Kidney (tissue), 13 donors: ENCODE measurements at regions not wholly inside any gene's neighbourhood (a gene's known extent, or its start where the extent isn't known, plus 50 kb on each side); places are given as distances from the start of the nearest gene placed in this dataset.

Experiments
- DNase-seq, 5 donors: peaks; one replicate each; pipeline ENCODE4 v3.0.0-alpha.2; 2013 to 2020
- FAIRE-seq: peaks from 2 replicates; lab custom pipeline; 2012; peaks lifted over from hg19 to GRCh38; lab: Jason Lieb, UNC
- H3K27ac ChIP-seq, 2 donors: one replicate each; pipeline ENCODE4 v1.7.0; 2013; ENCODE audit warnings: low read depth in 2 of 2, low read length in 2 of 2, inconsistent platforms in 1 of 2
- H3K27me3 ChIP-seq: one replicate; pipeline ENCODE4 v1.7.1; 2013; ENCODE audit warnings: low read length, inconsistent platforms; ENCODE audit not compliant: control insufficient read depth, insufficient read depth
- H3K36me3 ChIP-seq, 3 donors: one replicate each; pipeline versions ENCODE4 v1.7.0 to v1.7.1; 2013; ENCODE audit warnings: low read length in 3 of 3, control low read depth in 1 of 3, inconsistent platforms in 1 of 3; ENCODE audit not compliant: insufficient read depth in 3 of 3, control insufficient read depth in 2 of 3
- H3K4me1 ChIP-seq, 3 donors: one replicate each; pipeline versions ENCODE4 v1.7.0 to v1.7.1; 2013; ENCODE audit warnings: low read length in 3 of 3, inconsistent platforms in 1 of 3, low read depth in 1 of 3; ENCODE audit not compliant: control insufficient read depth in 2 of 3, insufficient read depth in 2 of 3
- H3K4me3 ChIP-seq, 3 donors: one replicate each; pipeline versions ENCODE4 v1.7.0 to v1.8.1; 2013; ENCODE audit warnings: low read length in 3 of 3, control low read depth in 1 of 3, inconsistent platforms in 1 of 3
- H3K9ac ChIP-seq, 3 donors: one replicate each; pipeline versions ENCODE4 v1.7.0 to v1.7.1; 2013; ENCODE audit warnings: low read length in 3 of 3, control low read depth in 1 of 3, inconsistent platforms in 1 of 3
- H3K9me3 ChIP-seq, 3 donors: one replicate each; pipeline versions ENCODE4 v1.7.0 to v1.7.1; 2013; ENCODE audit warnings: low read length in 3 of 3, control low read depth in 1 of 3, inconsistent platforms in 1 of 3; ENCODE audit not compliant: control insufficient read depth in 2 of 3, insufficient read depth in 1 of 3
- intact Hi-C: fragments of 100-400 bp; cut with DNase I; formaldehyde crosslinking; loops from one replicate; pipeline ENCODE4 v1.11.1; 2022
- TF ChIP-seq, protein P1 (sequence below): IDR thresholded peaks from 3 replicates; pipeline ENCODE4 v1.5.1; 2012; ENCODE audit warnings: mild to moderate bottlenecking, moderate library complexity, borderline replicate concordance; ENCODE audit not compliant: insufficient read depth; ENCODE audit errors: extremely low read depth
- donor health status: control.
- donor health status: control.
- donor health status: control.
- donor health status: control.
- donor health status: control.
- donor health status: DM: yes; HTN: yes; CAD: no.
- donor health status: Normal renal cell carcinoma (clear cell type).

DNA sequence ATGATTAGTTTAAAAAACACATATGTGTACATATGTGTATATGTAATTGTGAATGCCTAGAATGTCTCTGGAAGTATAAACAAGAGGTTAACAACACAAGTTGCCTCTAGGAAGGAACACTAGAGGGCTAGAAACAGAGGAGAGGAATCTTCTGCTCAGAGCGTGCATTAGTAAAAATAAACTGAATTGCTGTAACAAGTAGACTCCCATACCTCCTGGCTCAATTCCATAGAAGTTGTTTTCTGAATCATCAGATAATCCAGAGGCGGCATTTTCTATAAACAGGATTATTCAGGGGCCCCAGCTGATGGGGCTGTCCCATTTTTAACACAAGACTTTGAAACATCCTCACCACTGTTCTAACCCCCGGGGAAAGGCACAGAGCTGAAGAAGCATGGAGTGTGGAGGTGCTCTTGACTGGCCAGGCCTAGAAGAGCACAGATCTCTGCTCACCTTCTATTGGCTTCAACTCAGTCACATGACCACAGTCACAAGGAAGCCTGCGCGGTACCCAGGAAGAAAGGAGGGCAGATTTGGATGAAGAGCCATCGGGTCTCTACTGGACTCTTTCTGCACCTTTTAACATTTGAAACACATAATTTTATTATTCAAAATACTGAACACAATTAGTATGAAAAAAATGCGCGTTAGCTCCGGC lies 145.7 kb downstream of the TLE3 start:
- H3K36me3 ChIP-seq: no peaks in the 10 kb centered on the region
- FAIRE-seq: no peak
- H3K4me1 ChIP-seq: no peaks in the 10 kb centered on the region
- intact Hi-C loops: no loop called here
- H3K9ac ChIP-seq: no peak overlapping the region
- no peak overlapping the region for H3K4me3 ChIP-seq
- TF ChIP-seq, protein P1, sequence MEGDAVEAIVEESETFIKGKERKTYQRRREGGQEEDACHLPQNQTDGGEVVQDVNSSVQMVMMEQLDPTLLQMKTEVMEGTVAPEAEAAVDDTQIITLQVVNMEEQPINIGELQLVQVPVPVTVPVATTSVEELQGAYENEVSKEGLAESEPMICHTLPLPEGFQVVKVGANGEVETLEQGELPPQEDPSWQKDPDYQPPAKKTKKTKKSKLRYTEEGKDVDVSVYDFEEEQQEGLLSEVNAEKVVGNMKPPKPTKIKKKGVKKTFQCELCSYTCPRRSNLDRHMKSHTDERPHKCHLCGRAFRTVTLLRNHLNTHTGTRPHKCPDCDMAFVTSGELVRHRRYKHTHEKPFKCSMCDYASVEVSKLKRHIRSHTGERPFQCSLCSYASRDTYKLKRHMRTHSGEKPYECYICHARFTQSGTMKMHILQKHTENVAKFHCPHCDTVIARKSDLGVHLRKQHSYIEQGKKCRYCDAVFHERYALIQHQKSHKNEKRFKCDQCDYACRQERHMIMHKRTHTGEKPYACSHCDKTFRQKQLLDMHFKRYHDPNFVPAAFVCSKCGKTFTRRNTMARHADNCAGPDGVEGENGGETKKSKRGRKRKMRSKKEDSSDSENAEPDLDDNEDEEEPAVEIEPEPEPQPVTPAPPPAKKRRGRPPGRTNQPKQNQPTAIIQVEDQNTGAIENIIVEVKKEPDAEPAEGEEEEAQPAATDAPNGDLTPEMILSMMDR: no peak
- no peaks in the 10 kb centered on the region for H3K9me3 ChIP-seq
- no peak for DNase-seq
- no peaks in the 10 kb centered on the region for H3K27me3 ChIP-seq
- no peak overlapping the region for H3K27ac ChIP-seq

DNA sequence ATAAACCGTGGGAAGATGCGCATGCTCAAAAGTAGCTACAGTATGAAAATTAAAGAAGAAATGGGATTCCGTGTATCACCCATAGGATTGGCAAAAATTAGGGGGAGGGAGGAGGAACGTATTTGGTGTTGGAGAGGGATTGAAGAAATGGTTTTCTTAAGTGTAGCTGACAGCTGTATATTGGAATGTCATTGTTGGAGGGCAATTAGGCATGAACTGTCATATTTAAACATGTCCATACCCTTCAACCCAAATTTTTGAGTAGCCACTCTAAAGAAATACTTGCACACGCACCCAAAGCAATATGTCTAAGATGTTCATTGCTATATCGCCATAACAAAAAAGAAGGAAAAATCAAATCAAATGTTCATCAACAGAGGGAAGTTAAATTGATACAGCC lies 144.7 kb downstream of the TLE3 start:
- no peaks in the 10 kb centered on the region for H3K9me3 ChIP-seq
- no peaks in the 10 kb centered on the region for H3K4me1 ChIP-seq
- TF ChIP-seq, protein P1: no peak
- H3K36me3 ChIP-seq: no peaks in the 10 kb centered on the region
- H3K9ac ChIP-seq: no peak overlapping the region
- H3K27me3 ChIP-seq: no peaks in the 10 kb centered on the region
- no peak overlapping the region for H3K4me3 ChIP-seq
- intact Hi-C loops: no loop called here
- FAIRE-seq (no peak), DNase-seq (no peak)
- H3K27ac ChIP-seq: no peak overlapping the region

DNA sequence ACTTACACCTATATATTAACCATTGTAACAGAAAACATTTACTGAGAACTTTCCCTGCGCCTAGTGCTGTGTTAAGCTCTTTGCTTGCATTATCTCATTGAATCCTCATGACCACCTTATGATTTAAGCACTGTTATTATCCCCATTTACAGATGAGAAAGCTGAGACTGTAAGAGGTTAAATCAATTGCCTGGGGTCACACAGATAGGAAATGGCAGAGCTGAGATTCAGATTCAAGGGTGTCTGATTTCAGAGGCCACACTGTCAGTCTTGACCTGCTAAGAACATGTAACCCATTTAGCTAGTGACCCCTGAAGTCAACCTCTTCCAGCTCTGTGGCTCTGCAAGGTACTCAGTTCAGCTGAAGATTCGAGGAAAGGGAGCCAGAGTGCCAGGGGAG lies 143.9 kb downstream of the TLE3 start:
- no peak overlapping the region for H3K9ac ChIP-seq
- no peaks in the 10 kb centered on the region for H3K4me1 ChIP-seq
- no peaks in the 10 kb centered on the region for H3K9me3 ChIP-seq
- intact Hi-C loops: no loop called here
- H3K27ac ChIP-seq: no peak overlapping the region
- TF ChIP-seq, protein P1: no peak
- no peaks in the 10 kb centered on the region for H3K27me3 ChIP-seq
- FAIRE-seq (no peak), DNase-seq (no peak)
- H3K36me3 ChIP-seq: no peaks in the 10 kb centered on the region
- no peak overlapping the region for H3K4me3 ChIP-seq

DNA sequence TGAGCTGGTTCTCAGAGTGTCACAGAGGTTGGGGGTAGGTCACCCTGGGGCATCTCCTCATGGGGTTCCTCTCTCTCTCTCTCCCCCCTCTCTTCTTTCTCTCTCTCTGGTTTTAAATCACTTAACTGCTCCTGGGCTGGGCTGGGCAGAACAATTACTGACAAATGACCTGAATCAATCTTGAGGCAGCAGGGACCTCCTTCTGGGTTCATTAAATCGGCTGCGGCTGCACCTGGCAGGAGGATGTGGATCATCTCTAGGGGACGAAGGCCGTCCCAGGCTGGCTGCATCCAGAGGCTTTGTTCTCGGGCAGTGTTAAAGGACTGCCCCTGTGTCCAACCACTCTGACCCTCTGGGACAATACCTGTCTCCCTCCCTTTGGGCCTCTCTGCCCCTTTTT lies 143.1 kb downstream of the TLE3 start:
- peak in 1 of 5 donors; percentile 29 for DNase-seq
- H3K9ac ChIP-seq: no peak overlapping the region

More for the DNA sequence above, 143.1 kb downstream of the TLE3 start:
- intact Hi-C loops: no loop called here
- no peaks in the 10 kb centered on the region for H3K27me3 ChIP-seq
- H3K36me3 ChIP-seq: no peaks in the 10 kb centered on the region
- TF ChIP-seq, protein P1: no peak
- H3K9me3 ChIP-seq: no peaks in the 10 kb centered on the region
- no peak for FAIRE-seq
- no peaks in the 10 kb centered on the region for H3K4me1 ChIP-seq
- H3K4me3 ChIP-seq: no peak overlapping the region
- no peak overlapping the region for H3K27ac ChIP-seq
